AG04450 (cell line): ENCODE measurements at regions not wholly inside any gene's neighbourhood (a gene's known extent, or its start where the extent isn't known, plus 50 kb on each side); places are given as distances from the start of the nearest gene placed in this dataset.

Experiments used
- CTCF ChIA-PET: fragments of 300-600, 350-600 bp; formaldehyde crosslinking; extraction: SDS; loops from one replicate; lab custom pipeline; 2022; ENCODE audit warnings: antibody characterized with exemption, inconsistent platforms; lab: Charles Lee
- POLR2A ChIA-PET: fragments of 350-600 bp; formaldehyde crosslinking; extraction: SDS; loops from one replicate; lab custom pipeline; 2021; ENCODE audit warnings: antibody characterized with exemption, inconsistent platforms; lab: Yijun Ruan, JAX
- DNase-seq: peaks from one replicate; pipeline ENCODE4 v3.0.0-alpha.2; 2011; ENCODE audit warnings: low read depth, low spot score
- H3K27ac ChIP-seq: one replicate; pipeline ENCODE4 v1.5.1; 2012; ENCODE audit warnings: low read depth, low read length, control low read depth
- H3K27me3 ChIP-seq: one replicate; pipeline ENCODE4 v1.6.0; 2012; ENCODE audit warnings: low read length; ENCODE audit not compliant: control insufficient read depth, insufficient read depth
- H3K4me3 ChIP-seq: 2 replicates; pipeline ENCODE4 v1.5.1; 2011; ENCODE audit warnings: mild to moderate bottlenecking, low read depth, low read length, control low read depth
- H3K9me3 ChIP-seq: 2 replicates; pipeline ENCODE4 v1.5.1; 2012; ENCODE audit warnings: low read length; ENCODE audit not compliant: control insufficient read depth, insufficient read depth
- CTCF ChIP-seq: IDR thresholded peaks from 2 replicates; pipeline ENCODE4 v1.5.1; 2011; ENCODE audit warnings: low read depth, low read length, control low read depth, inconsistent platforms

- no peak overlapping the region for H3K27ac ChIP-seq
- CTCF ChIA-PET = no interaction called here
- DNase-seq = no peak
- TF ChIP-seq CTCF = no peak
- H3K9me3 ChIP-seq = peaks cover 77% of the 10 kb centered on the region
- no peak overlapping the region for H3K4me3 ChIP-seq
- no peaks in the 10 kb centered on the region for H3K27me3 ChIP-seq
- POLR2A ChIA-PET = no interaction called here
Measured at GRCh38 chr22:49447837-49448236, 379.8 kb downstream of the BRD1 start.

GRCh38 chr22:49446759-49447710 is 380.6 kb downstream of the BRD1 start:
- Histone ChIP-seq H3K4me3 (no peak overlapping the region), H3K9me3 (peaks cover 72% of the 10 kb centered on the region), H3K27me3 (no peaks in the 10 kb centered on the region), H3K27ac (no peak overlapping the region)
- TF ChIP-seq CTCF = no peak
- CTCF ChIA-PET = no interaction called here
- DNase-seq = no peak
- POLR2A ChIA-PET = no interaction called here

- no peak for DNase-seq
- no peaks in the 10 kb centered on the region for H3K27me3 ChIP-seq
- H3K9me3 ChIP-seq = peaks cover 68% of the 10 kb centered on the region
- H3K27ac ChIP-seq = no peak overlapping the region
- ChIA-PET POLR2A (no interaction called here), CTCF (no interaction called here)
- no peak overlapping the region for H3K4me3 ChIP-seq
- TF ChIP-seq CTCF = no peak
Measured at GRCh38 chr22:49446145-49446758, 381.4 kb downstream of the BRD1 start.

- no peak for TF ChIP-seq CTCF
- H3K27me3 ChIP-seq = no peaks in the 10 kb centered on the region
- DNase-seq = no peak
- H3K4me3 ChIP-seq = no peak overlapping the region
- peaks cover 67% of the 10 kb centered on the region for H3K9me3 ChIP-seq
- ChIA-PET CTCF (no interaction called here), POLR2A (no interaction called here)
- H3K27ac ChIP-seq = no peak overlapping the region
Measured at GRCh38 chr22:49444781-49445180, 382.9 kb downstream of the BRD1 start.

- POLR2A ChIA-PET = no interaction called here
- no peak for DNase-seq
- peaks cover 57% of the 10 kb centered on the region for H3K9me3 ChIP-seq
- CTCF ChIA-PET = no interaction called here
- H3K27me3 ChIP-seq = no peaks in the 10 kb centered on the region
- no peak overlapping the region for H3K27ac ChIP-seq
- H3K4me3 ChIP-seq = no peak overlapping the region
- no peak for TF ChIP-seq CTCF
Measured at GRCh38 chr22:49440931-49441330, 386.7 kb downstream of the BRD1 start.
